Astrocyte of the spinal cord (primary cell): ENCODE measurements at regions not wholly inside any gene's neighbourhood (a gene's known extent, or its start where the extent isn't known, plus 50 kb on each side); places are given as distances from the start of the nearest gene placed in this dataset.
A peak's percentile ranks its signal among the peaks of the same experiment; 100 is the strongest.

Source experiments
- DNase-seq: peaks from one replicate; pipeline ENCODE4 v3.0.0; 2011; ENCODE audit warnings: low read depth, low spot score
- H3K4me3 ChIP-seq: 2 replicates; pipeline ENCODE4 v1.5.1; 2011; ENCODE audit warnings: low read depth, mild to moderate bottlenecking, low read length, moderate library complexity
- CTCF ChIP-seq: IDR thresholded peaks from 2 replicates; pipeline ENCODE4 v1.5.1; 2012; ENCODE audit warnings: low read depth, mild to moderate bottlenecking, low read length, inconsistent platforms
- in situ Hi-C: cut with HindIII; loops from 2 replicates; pipeline ENCODE4 v1.10.0; 2017; ENCODE audit warnings: low sequenced_read_pairs

- no peak for TF ChIP-seq CTCF
- in situ Hi-C loops, result no loop called here
- no peak overlapping the region for H3K4me3 ChIP-seq
- no peak for DNase-seq
These were observed 159.8 kb downstream of the OR13H1 start for GRCh38 chrX:131703646-131704045.

GRCh38 chrX:131704136-131704695 lies 160.3 kb downstream of the OR13H1 start:
- peak overlapping the region; percentile 49 for H3K4me3 ChIP-seq
- in situ Hi-C loops, result no loop called here
- peak; percentile 85 for DNase-seq

GRCh38 chrX:131709553-131709952 lies 165.7 kb downstream of the OR13H1 start:
- no peak for TF ChIP-seq CTCF
- in situ Hi-C loops, result no loop called here
- no peak for DNase-seq
- no peak overlapping the region for H3K4me3 ChIP-seq

More at GRCh38 chrX:131704136-131704695, 160.3 kb downstream of the OR13H1 start:
- TF ChIP-seq CTCF, result peak; percentile 34

GRCh38 chrX:131711478-131711867 lies 167.6 kb downstream of the OR13H1 start:
- DNase-seq, result no peak
- no peak for TF ChIP-seq CTCF
- in situ Hi-C loops, result no loop called here
- no peak overlapping the region for H3K4me3 ChIP-seq

- no peak for DNase-seq
- no peak for TF ChIP-seq CTCF
- H3K4me3 ChIP-seq, result no peak overlapping the region
- in situ Hi-C loops, result no loop called here
These were observed 179.8 kb downstream of the OR13H1 start for GRCh38 chrX:131723646-131724045.

- in situ Hi-C loops, result no loop called here
- no peak for DNase-seq
- no peak for TF ChIP-seq CTCF
- H3K4me3 ChIP-seq, result no peak overlapping the region
These were observed 180.4 kb downstream of the OR13H1 start for GRCh38 chrX:131724292-131724691.

GRCh38 chrX:131725001-131725654 lies 181.3 kb downstream of the OR13H1 start:
- DNase-seq, result no peak
- in situ Hi-C loops, result no loop called here
- TF ChIP-seq CTCF, result no peak
- H3K4me3 ChIP-seq, result no peak overlapping the region
